DOHH2 (cell line): ENCODE measurements at regions not wholly inside any gene's neighbourhood (a gene's known extent, or its start where the extent isn't known, plus 50 kb on each side); places are given as distances from the start of the nearest gene placed in this dataset.
"Not testable (repeated sequence)": the region's sequence is repeated elsewhere in the genome, so short reads cannot be mapped to it uniquely, and the experiment has no call there.

ENCODE experiments used
- H3F3A ChIP-seq: fragments of 200-600 bp; sonication (generic), shearing (Covaris generic); 2 replicates; pipeline ENCODE4 v1.6.0; 2016; ENCODE audit warnings: antibody characterized with exemption, mild to moderate bottlenecking; ENCODE audit not compliant: control insufficient read depth, insufficient read depth
- H3K27ac ChIP-seq: fragments of 200-600 bp; sonication (generic); 2 replicates; pipeline ENCODE4 v1.5.1; 2014; ENCODE audit warnings: low read depth, mild to moderate bottlenecking, low read length, moderate library complexity
- H3K27me3 ChIP-seq: fragments of 200-600 bp; sonication (generic); 2 replicates; pipeline ENCODE4 v1.6.1; 2014; ENCODE audit warnings: mild to moderate bottlenecking, low read length, mixed read lengths; ENCODE audit not compliant: control insufficient read depth
- H3K36me3 ChIP-seq: fragments of 200-600 bp; sonication (generic); 2 replicates; pipeline ENCODE4 v1.6.1; 2014; ENCODE audit warnings: mild to moderate bottlenecking, low read length, moderate library complexity, mixed read lengths; ENCODE audit not compliant: control insufficient read depth
- H3K4me1 ChIP-seq: fragments of 200-600 bp; sonication (generic); 2 replicates; pipeline ENCODE4 v1.6.1; 2014; ENCODE audit warnings: mild to moderate bottlenecking, low read length, mixed read lengths; ENCODE audit not compliant: control insufficient read depth
- H3K4me2 ChIP-seq: fragments of 200-600 bp; sonication (generic); 2 replicates; pipeline ENCODE4 v1.6.0; 2014; ENCODE audit warnings: mild to moderate bottlenecking, low read length, moderate library complexity
- H3K4me3 ChIP-seq: fragments of 200-600 bp; sonication (generic); 2 replicates; pipeline ENCODE4 v1.5.1; 2014; ENCODE audit warnings: mild to moderate bottlenecking, low read length, mixed read lengths
- H3K79me2 ChIP-seq: fragments of 200-600 bp; sonication (generic); 2 replicates; pipeline ENCODE4 v1.6.1; 2014; ENCODE audit warnings: mild to moderate bottlenecking, low read length, mixed read lengths; ENCODE audit not compliant: control insufficient read depth
- H3K9me2 ChIP-seq: fragments of 200-600 bp; sonication (generic); replicated peaks from 2 replicates; pipeline ENCODE4 v1.6.1; 2014; ENCODE audit warnings: mild to moderate bottlenecking, low read length, mixed read lengths; ENCODE audit not compliant: control insufficient read depth
- H3K9me3 ChIP-seq: fragments of 200-600 bp; sonication (generic); 2 replicates; pipeline ENCODE4 v1.6.1; 2014; ENCODE audit warnings: antibody characterized with exemption, low read length, mixed read lengths; ENCODE audit not compliant: control insufficient read depth, insufficient read depth
- H4K20me1 ChIP-seq: fragments of 200-600 bp; sonication (generic); 2 replicates; pipeline ENCODE4 v1.6.0; 2014; ENCODE audit warnings: low read depth, mild to moderate bottlenecking, antibody characterized with exemption, low read length, moderate library complexity; ENCODE audit not compliant: control insufficient read depth, insufficient read depth
- CTCF ChIP-seq: fragments of 200-600 bp; sonication (generic); IDR thresholded peaks from one replicate; pipeline ENCODE4 v1.5.1; 2014; ENCODE audit warnings: antibody characterized with exemption, mild to moderate bottlenecking, low read depth, low read length; ENCODE audit not compliant: poor library complexity, severe bottlenecking
- EZH2phosphoT487 ChIP-seq: fragments of 200-600 bp; sonication (generic); IDR thresholded peaks from 2 replicates; pipeline ENCODE4 v1.6.1; 2017; ENCODE audit warnings: borderline replicate concordance, mild to moderate bottlenecking, antibody characterized with exemption, low read length, moderate library complexity, mixed read lengths

DNA sequence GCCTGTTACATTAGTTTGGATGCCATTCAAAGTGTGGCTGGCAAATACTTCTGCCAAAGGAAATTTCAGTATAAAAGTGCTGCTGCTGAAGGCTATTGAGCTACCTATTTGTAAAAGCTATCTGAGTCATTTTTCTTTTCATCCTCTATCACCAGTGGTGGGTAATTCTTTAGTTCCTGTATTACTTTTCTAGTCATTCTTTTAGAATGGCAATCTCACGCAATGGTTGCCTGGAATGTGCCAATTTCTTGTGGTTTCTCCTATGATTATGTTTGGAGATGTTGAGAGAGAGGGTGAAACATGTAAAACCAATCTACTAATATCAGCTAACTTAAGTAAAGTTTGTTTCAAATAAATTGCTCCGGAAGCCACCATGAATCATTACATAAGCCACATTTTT lies 685.0 kb downstream of the RAPGEF2 start:
- Histone ChIP-seq H4K20me1 (no peaks in the 10 kb centered on the region), H3K36me3 (no peaks in the 10 kb centered on the region), H3F3A (no peaks in the 10 kb centered on the region), H3K9me2 (no peaks in the 10 kb centered on the region), H3K4me2 (no peak overlapping the region), H3K9me3 (no peaks in the 10 kb centered on the region), H3K4me1 (no peaks in the 10 kb centered on the region), H3K4me3 (no peak overlapping the region), H3K27me3 (no peaks in the 10 kb centered on the region), H3K27ac (no peak overlapping the region), H3K79me2 (no peaks in the 10 kb centered on the region)
- TF ChIP-seq EZH2phosphoT487, result no peak
- no peak for TF ChIP-seq CTCF

DNA sequence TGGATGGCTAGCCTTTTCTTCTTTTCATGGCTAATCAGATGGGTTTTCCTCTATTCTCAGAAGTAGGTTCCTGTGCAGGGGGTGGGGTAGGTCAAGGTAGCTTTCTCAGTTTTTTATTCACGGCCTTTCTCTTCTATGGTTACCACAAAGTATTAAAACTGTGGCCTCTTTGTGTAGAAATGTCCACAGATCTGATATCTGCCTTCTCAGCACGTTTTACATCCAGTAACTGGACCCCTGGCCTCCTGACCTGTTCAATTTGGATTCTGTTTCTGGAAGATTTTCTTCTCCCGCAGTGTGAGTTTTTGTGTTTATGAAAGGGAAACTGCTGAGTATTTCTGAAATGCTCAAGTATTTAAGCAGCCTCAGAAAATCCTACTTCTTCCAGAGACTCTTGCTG lies 688.5 kb downstream of the RAPGEF2 start:
- H3F3A ChIP-seq, result no peaks in the 10 kb centered on the region
- no peaks in the 10 kb centered on the region for H3K9me2 ChIP-seq
- no peaks in the 10 kb centered on the region for H3K9me3 ChIP-seq
- H3K4me3 ChIP-seq, result no peak overlapping the region
- H3K79me2 ChIP-seq, result no peaks in the 10 kb centered on the region
- TF ChIP-seq CTCF, result no peak
- TF ChIP-seq EZH2phosphoT487, result no peak
- H3K4me2 ChIP-seq, result no peak overlapping the region
- H3K36me3 ChIP-seq, result no peaks in the 10 kb centered on the region
- H3K27ac ChIP-seq, result no peak overlapping the region
- no peaks in the 10 kb centered on the region for H4K20me1 ChIP-seq
- H3K27me3 ChIP-seq, result no peaks in the 10 kb centered on the region
- no peaks in the 10 kb centered on the region for H3K4me1 ChIP-seq

DNA sequence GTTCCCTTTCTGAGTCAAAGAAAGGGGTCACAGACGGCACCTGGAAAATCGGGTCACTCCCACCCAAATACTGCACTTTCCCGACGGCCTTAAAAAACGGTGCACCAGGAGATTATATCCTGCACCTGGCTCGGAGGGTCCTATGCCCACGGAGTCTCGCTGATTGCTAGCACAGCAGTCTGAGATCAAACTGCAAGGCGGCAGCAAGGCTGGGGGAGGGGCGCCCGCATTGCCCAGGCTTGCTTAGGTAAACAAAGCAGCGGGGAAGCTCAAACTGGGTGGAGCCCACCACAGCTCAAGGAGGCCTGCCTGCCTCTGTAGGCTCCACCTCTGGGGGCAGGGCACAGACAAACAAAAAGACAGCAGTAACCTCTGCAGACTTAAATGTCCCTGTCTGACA lies 701.7 kb downstream of the RAPGEF2 start:
- H3K27ac ChIP-seq, H3K27me3 ChIP-seq, H3K9me3 ChIP-seq, H3K9me2 ChIP-seq, H3K36me3 ChIP-seq, H3K4me1 ChIP-seq, H3F3A ChIP-seq, H3K79me2 ChIP-seq, H4K20me1 ChIP-seq, H3K4me2 ChIP-seq, H3K4me3 ChIP-seq: not testable (repeated sequence)

GRCh38 chr4:159823743-159824142 lies 720.9 kb downstream of the RAPGEF2 start:
- no peaks in the 10 kb centered on the region for H3K9me2 ChIP-seq
- no peaks in the 10 kb centered on the region for H3K36me3 ChIP-seq
- H3F3A ChIP-seq, result no peaks in the 10 kb centered on the region
- H3K4me2 ChIP-seq, result no peak overlapping the region
- H3K27me3 ChIP-seq, result no peaks in the 10 kb centered on the region
- no peak overlapping the region for H3K4me3 ChIP-seq
- no peaks in the 10 kb centered on the region for H4K20me1 ChIP-seq
- no peaks in the 10 kb centered on the region for H3K4me1 ChIP-seq
- H3K27ac ChIP-seq, result no peak overlapping the region
- TF ChIP-seq CTCF, result no peak
- no peak for TF ChIP-seq EZH2phosphoT487
- no peaks in the 10 kb centered on the region for H3K79me2 ChIP-seq
- H3K9me3 ChIP-seq, result no peaks in the 10 kb centered on the region
